HepG2 (cell line): ENCODE measurements at regions not wholly inside any gene's neighbourhood (a gene's known extent, or its start where the extent isn't known, plus 50 kb on each side); places are given as distances from the start of the nearest gene placed in this dataset.
"Not testable (repeated sequence)": the region's sequence is repeated elsewhere in the genome, so short reads cannot be mapped to it uniquely, and the experiment has no call there.

Experiments
- ELF4 ChIP-seq: sonication (generic); formaldehyde crosslinking; IDR thresholded peaks from 2 replicates; pipeline ENCODE4 v1.5.0; 2020; ENCODE audit warnings: missing genetic modification reagents, mild to moderate bottlenecking, moderate library complexity, borderline replicate concordance
- MAF1 ChIP-seq: sonication (generic); formaldehyde crosslinking; IDR thresholded peaks from 2 replicates; pipeline ENCODE4 v1.5.0; 2020; ENCODE audit warnings: missing genetic modification reagents, borderline replicate concordance
- PHB2 ChIP-seq: fragments of 450-650 bp; IDR thresholded peaks from 2 replicates; pipeline ENCODE4 v1.6.1; 2018; ENCODE audit not compliant: partially characterized antibody
- SRSF1 ChIP-seq: fragments of 200-400 bp; formaldehyde crosslinking; optimal IDR thresholded peaks from 2 replicates; pipeline ENCODE3; 2017; ENCODE audit warnings: mild to moderate bottlenecking, low read depth, low read length, moderate library complexity
- ZGPAT ChIP-seq: IDR thresholded peaks from 2 replicates; pipeline ENCODE4 v1.6.1; 2016; ENCODE audit warnings: mild to moderate bottlenecking
- TF ChIP-seq, protein P1 (sequence below): sonication (generic); formaldehyde crosslinking; IDR thresholded peaks from 2 replicates; pipeline ENCODE4 v1.5.0; 2020; ENCODE audit warnings: mild to moderate bottlenecking, missing genetic modification reagents, moderate library complexity

- TF ChIP-seq SRSF1; PHB2; ZGPAT; MAF1 (CRISPR knock-in tag); ELF4: not testable (repeated sequence)
- TF ChIP-seq, protein P1, sequence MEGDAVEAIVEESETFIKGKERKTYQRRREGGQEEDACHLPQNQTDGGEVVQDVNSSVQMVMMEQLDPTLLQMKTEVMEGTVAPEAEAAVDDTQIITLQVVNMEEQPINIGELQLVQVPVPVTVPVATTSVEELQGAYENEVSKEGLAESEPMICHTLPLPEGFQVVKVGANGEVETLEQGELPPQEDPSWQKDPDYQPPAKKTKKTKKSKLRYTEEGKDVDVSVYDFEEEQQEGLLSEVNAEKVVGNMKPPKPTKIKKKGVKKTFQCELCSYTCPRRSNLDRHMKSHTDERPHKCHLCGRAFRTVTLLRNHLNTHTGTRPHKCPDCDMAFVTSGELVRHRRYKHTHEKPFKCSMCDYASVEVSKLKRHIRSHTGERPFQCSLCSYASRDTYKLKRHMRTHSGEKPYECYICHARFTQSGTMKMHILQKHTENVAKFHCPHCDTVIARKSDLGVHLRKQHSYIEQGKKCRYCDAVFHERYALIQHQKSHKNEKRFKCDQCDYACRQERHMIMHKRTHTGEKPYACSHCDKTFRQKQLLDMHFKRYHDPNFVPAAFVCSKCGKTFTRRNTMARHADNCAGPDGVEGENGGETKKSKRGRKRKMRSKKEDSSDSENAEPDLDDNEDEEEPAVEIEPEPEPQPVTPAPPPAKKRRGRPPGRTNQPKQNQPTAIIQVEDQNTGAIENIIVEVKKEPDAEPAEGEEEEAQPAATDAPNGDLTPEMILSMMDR (CRISPR knock-in tag) = not testable (repeated sequence)
Observed at GRCh38 chr9:42364410-42365243, 181.2 kb downstream of the SPATA31A6 start.
